Calu3 (cell line): ENCODE measurements at regions not wholly inside any gene's neighbourhood (a gene's known extent, or its start where the extent isn't known, plus 50 kb on each side); places are given as distances from the start of the nearest gene placed in this dataset.

Experiments used
- BruUV-seq: library from RNA; stranded (reverse); fragments of 400-500 nt; replicated peaks from 2 replicates; lab custom pipeline; 2021; lab: Mats Ljungman, UMichigan
- CTCF ChIA-PET: fragments of 300-600 bp; sonication (Branson Sonifier 250); formaldehyde crosslinking; loops from one replicate; lab custom pipeline; 2022; ENCODE audit warnings: antibody characterized with exemption; lab: Charles Lee
- DNase-seq: peaks from one replicate; pipeline ENCODE4 v3.0.0; 2022
- H3K27ac Mint-ChIP-seq: one replicate; pipeline ENCODE4 v1.8.0; 2022; ENCODE audit warnings: mixed read lengths; ENCODE audit not compliant: unreplicated experiment
- H3K27me3 Mint-ChIP-seq: one replicate; pipeline ENCODE4 v1.8.0; 2022; ENCODE audit warnings: mixed read lengths; ENCODE audit not compliant: unreplicated experiment
- H3K36me3 Mint-ChIP-seq: one replicate; pipeline ENCODE4 v1.8.0; 2022; ENCODE audit warnings: mild to moderate bottlenecking, moderate library complexity, mixed read lengths; ENCODE audit not compliant: insufficient read depth, unreplicated experiment
- H3K4me1 Mint-ChIP-seq: one replicate; pipeline ENCODE4 v1.8.0; 2022; ENCODE audit warnings: mild to moderate bottlenecking, low read depth, mixed read lengths; ENCODE audit not compliant: unreplicated experiment
- H3K4me3 Mint-ChIP-seq: one replicate; pipeline ENCODE4 v1.8.0; 2022; ENCODE audit warnings: mild to moderate bottlenecking, low read depth, moderate library complexity, mixed read lengths; ENCODE audit not compliant: unreplicated experiment
- H3K9me3 Mint-ChIP-seq: one replicate; pipeline ENCODE4 v1.8.0; 2022; ENCODE audit warnings: low read depth, mixed read lengths; ENCODE audit not compliant: unreplicated experiment
- CTCF ChIP-seq: fragments of 200-600 bp; IDR thresholded peaks from one replicate; pipeline ENCODE4 v1.8.0; 2022; ENCODE audit warnings: antibody characterized with exemption; ENCODE audit not compliant: unreplicated experiment
- intact Hi-C: fragments of 100-400 bp; cut with micrococcal nuclease; formaldehyde crosslinking; loops from one replicate; pipeline ENCODE4 v1.10.0; 2022; ENCODE audit not compliant: unreplicated experiment

GRCh38 chr1:193774536-193775323 is 588.3 kb upstream of the B3GALT2 start:
- TF ChIP-seq CTCF, result no peak
- intact Hi-C loops, result no loop called here
- Mint-ChIP-seq H3K4me3 (no peak overlapping the region), H3K27ac (no peak overlapping the region), H3K27me3 (no peaks in the 10 kb centered on the region), H3K4me1 (no peaks in the 10 kb centered on the region), H3K9me3 (peaks cover 9% of the 10 kb centered on the region), H3K36me3 (no peaks in the 10 kb centered on the region)
- CTCF ChIA-PET, result no interaction called here
- no TSS peak for BruUV-seq
- no peak for DNase-seq

GRCh38 chr1:193771596-193771995 is 585.2 kb upstream of the B3GALT2 start:
- no peaks in the 10 kb centered on the region for H3K27me3 Mint-ChIP-seq
- H3K36me3 Mint-ChIP-seq, result no peaks in the 10 kb centered on the region
- DNase-seq, result no peak
- no peak for TF ChIP-seq CTCF
- no peaks in the 10 kb centered on the region for H3K4me1 Mint-ChIP-seq
- no peak overlapping the region for H3K4me3 Mint-ChIP-seq
- no TSS peak for BruUV-seq
- intact Hi-C loops, result no loop called here
- peaks cover 6% of the 10 kb centered on the region for H3K9me3 Mint-ChIP-seq
- CTCF ChIA-PET, result no interaction called here
- no peak overlapping the region for H3K27ac Mint-ChIP-seq

GRCh38 chr1:193769651-193770050 is 583.2 kb upstream of the B3GALT2 start:
- CTCF ChIA-PET, result no interaction called here
- no peaks in the 10 kb centered on the region for H3K27me3 Mint-ChIP-seq
- no peaks in the 10 kb centered on the region for H3K9me3 Mint-ChIP-seq
- no peak overlapping the region for H3K4me3 Mint-ChIP-seq
- H3K4me1 Mint-ChIP-seq, result no peaks in the 10 kb centered on the region
- TF ChIP-seq CTCF, result no peak
- H3K36me3 Mint-ChIP-seq, result no peaks in the 10 kb centered on the region
- no TSS peak for BruUV-seq
- intact Hi-C loops, result loop anchor here (10.0 kb wide), 2 partner anchors 415 to 585 kb away; partner anchors contain the start of gene B3GALT2
- no peak for DNase-seq
- no peak overlapping the region for H3K27ac Mint-ChIP-seq

GRCh38 chr1:193767886-193768285 is 581.5 kb upstream of the B3GALT2 start:
- CTCF ChIA-PET, result no interaction called here

More at GRCh38 chr1:193767886-193768285, 581.5 kb upstream of the B3GALT2 start:
- peaks cover 10% of the 10 kb centered on the region for H3K4me1 Mint-ChIP-seq
- DNase-seq, result no peak
- no TSS peak for BruUV-seq
- no peaks in the 10 kb centered on the region for H3K9me3 Mint-ChIP-seq
- intact Hi-C loops, result loop anchor here (10.0 kb wide), 2 partner anchors 413 to 583 kb away; partner anchors contain the start of gene B3GALT2
- H3K4me3 Mint-ChIP-seq, result no peak overlapping the region
- no peak for TF ChIP-seq CTCF
- H3K36me3 Mint-ChIP-seq, result no peaks in the 10 kb centered on the region
- no peak overlapping the region for H3K27ac Mint-ChIP-seq
- no peaks in the 10 kb centered on the region for H3K27me3 Mint-ChIP-seq
